Caco-2 (cell line): ENCODE measurements at regions not wholly inside any gene's neighbourhood (a gene's known extent, or its start where the extent isn't known, plus 50 kb on each side); places are given as distances from the start of the nearest gene placed in this dataset.

ENCODE experiments used
- BruUV-seq: library from RNA; stranded (reverse); fragments of 400-500 nt; replicated peaks from 2 replicates; lab custom pipeline; 2021; lab: Mats Ljungman, UMichigan
- CTCF ChIA-PET: fragments of 300-600 bp; sonication (Branson Sonifier 250); formaldehyde crosslinking; loops from one replicate; lab custom pipeline; 2022; ENCODE audit warnings: antibody characterized with exemption; lab: Charles Lee
- POLR2A ChIA-PET: fragments of 300-600 bp; sonication (Branson Sonifier 250); formaldehyde crosslinking; loops from one replicate; lab custom pipeline; 2022; ENCODE audit warnings: antibody characterized with exemption; lab: Charles Lee
- DNase-seq, 2 experiments: peaks; one replicate each; pipeline versions ENCODE4 v3.0.0 to v3.0.0-alpha.2; 2020 to 2022
- H3K27me3 ChIP-seq: replicated peaks from 2 replicates; pipeline ENCODE4 v1.6.0; 2011; ENCODE audit warnings: low read length; ENCODE audit not compliant: control insufficient read depth, insufficient read depth
- H3K36me3 ChIP-seq: 2 replicates; pipeline ENCODE4 v1.5.1; 2011; ENCODE audit warnings: low read length; ENCODE audit not compliant: control insufficient read depth, insufficient read depth
- H3K4me1 ChIP-seq: fragments of 250-450 bp; sonication (Bioruptor Pico); 2 replicates; pipeline ENCODE4 v1.5.1; 2020; ENCODE audit warnings: mild to moderate bottlenecking
- H3K4me3 ChIP-seq: 2 replicates; pipeline ENCODE4 v1.5.1; 2011; ENCODE audit warnings: low read depth, mild to moderate bottlenecking, control low read depth, low read length
- H3K9me3 ChIP-seq: fragments of 250-450 bp; sonication (Bioruptor Pico); 2 replicates; pipeline ENCODE4 v1.5.1; 2020; ENCODE audit warnings: mild to moderate bottlenecking, moderate library complexity
- H3K27ac Mint-ChIP-seq: one replicate; pipeline ENCODE4 v1.8.0; 2022; ENCODE audit warnings: mixed read lengths; ENCODE audit not compliant: unreplicated experiment
- H3K27me3 Mint-ChIP-seq: one replicate; pipeline ENCODE4 v1.8.0; 2022; ENCODE audit warnings: mixed read lengths; ENCODE audit not compliant: insufficient read depth, unreplicated experiment
- H3K36me3 Mint-ChIP-seq: one replicate; pipeline ENCODE4 v1.8.0; 2022; ENCODE audit warnings: mild to moderate bottlenecking, mixed read lengths; ENCODE audit not compliant: insufficient read depth, unreplicated experiment
- H3K4me1 Mint-ChIP-seq: one replicate; pipeline ENCODE4 v1.8.0; 2022; ENCODE audit warnings: low read depth, mixed read lengths; ENCODE audit not compliant: unreplicated experiment
- H3K4me3 Mint-ChIP-seq: one replicate; pipeline ENCODE4 v1.8.0; 2022; ENCODE audit warnings: mild to moderate bottlenecking, moderate library complexity, mixed read lengths; ENCODE audit not compliant: unreplicated experiment
- H3K9me3 Mint-ChIP-seq: one replicate; pipeline ENCODE4 v1.8.0; 2022; ENCODE audit warnings: mixed read lengths; ENCODE audit not compliant: unreplicated experiment
- CTCF ChIP-seq, 2 experiments: fragments of 200-600 bp in 1 of 2; IDR thresholded peaks; 1 replicate in 1 of 2; 2 replicates in 1 of 2; pipeline versions ENCODE4 v1.5.1 to v1.8.0; 2011 to 2022; ENCODE audit warnings: antibody characterized with exemption in 1 of 2, control low read depth in 1 of 2, inconsistent platforms in 1 of 2, low read depth in 1 of 2, low read length in 1 of 2, mild to moderate bottlenecking in 1 of 2, moderate library complexity in 1 of 2; ENCODE audit not compliant: insufficient read depth in 1 of 2, severe bottlenecking in 1 of 2, unreplicated experiment in 1 of 2
- intact Hi-C: fragments of 100-400 bp; cut with micrococcal nuclease; formaldehyde crosslinking; loops from one replicate; pipeline ENCODE4 v1.10.0; 2022; ENCODE audit not compliant: unreplicated experiment

- no peak for DNase-seq
- no TSS peak for BruUV-seq
- peaks cover 6% of the 10 kb centered on the region for H3K27me3 Mint-ChIP-seq
- TF ChIP-seq CTCF (IDR thresholded peaks at IDR 0.05; ENCODE audit: insufficient read depth in 1 of 2, low read depth in 1 of 2, low read length in 1 of 2, severe bottlenecking in 1 of 2, unreplicated experiment in 1 of 2) = no peak
- Histone ChIP-seq H3K9me3 (no peaks in the 10 kb centered on the region), H3K4me1 (no peaks in the 10 kb centered on the region), H3K27me3 (no peaks in the 10 kb centered on the region), H3K36me3 (no peaks in the 10 kb centered on the region), H3K4me3 (no peak overlapping the region)
- ChIA-PET POLR2A (no interaction called here), CTCF (no interaction called here)
- no peaks in the 10 kb centered on the region for H3K36me3 Mint-ChIP-seq
- H3K4me1 Mint-ChIP-seq = no peaks in the 10 kb centered on the region
- no peak overlapping the region for H3K4me3 Mint-ChIP-seq
- H3K27ac Mint-ChIP-seq = no peak overlapping the region
- intact Hi-C loops = no loop called here
- H3K9me3 Mint-ChIP-seq = peaks cover 13% of the 10 kb centered on the region
Measured at GRCh38 chr1:184919892-184920291, 54.4 kb downstream of the NIBAN1 start.

GRCh38 chr1:184915463-184916090 is 58.7 kb downstream of the NIBAN1 start:
- Mint-ChIP-seq H3K27ac (no peak overlapping the region), H3K36me3 (no peaks in the 10 kb centered on the region), H3K4me1 (no peaks in the 10 kb centered on the region), H3K4me3 (no peak overlapping the region), H3K9me3 (no peaks in the 10 kb centered on the region), H3K27me3 (peaks cover 3% of the 10 kb centered on the region)
- DNase-seq = no peak
- no peaks in the 10 kb centered on the region for H3K9me3 ChIP-seq
- intact Hi-C loops = no loop called here
- no peaks in the 10 kb centered on the region for H3K27me3 ChIP-seq
- CTCF ChIA-PET = no interaction called here
- no peaks in the 10 kb centered on the region for H3K36me3 ChIP-seq
- POLR2A ChIA-PET = no interaction called here
- no peaks in the 10 kb centered on the region for H3K4me1 ChIP-seq
- H3K4me3 ChIP-seq = no peak overlapping the region
- no TSS peak for BruUV-seq
- no peak for TF ChIP-seq CTCF (IDR thresholded peaks at IDR 0.05; ENCODE audit: insufficient read depth in 1 of 2, low read depth in 1 of 2, low read length in 1 of 2, severe bottlenecking in 1 of 2, unreplicated experiment in 1 of 2)

- H3K27ac Mint-ChIP-seq = no peak overlapping the region
- no peak for TF ChIP-seq CTCF (IDR thresholded peaks at IDR 0.05; ENCODE audit: insufficient read depth in 1 of 2, low read depth in 1 of 2, low read length in 1 of 2, severe bottlenecking in 1 of 2, unreplicated experiment in 1 of 2)
- CTCF ChIA-PET = no interaction called here
- Histone ChIP-seq H3K9me3 (no peaks in the 10 kb centered on the region), H3K36me3 (no peaks in the 10 kb centered on the region), H3K4me3 (no peak overlapping the region), H3K27me3 (no peaks in the 10 kb centered on the region), H3K4me1 (peaks cover 12% of the 10 kb centered on the region)
- DNase-seq = no peak
- no peaks in the 10 kb centered on the region for H3K4me1 Mint-ChIP-seq
- peaks cover 3% of the 10 kb centered on the region for H3K27me3 Mint-ChIP-seq
- H3K4me3 Mint-ChIP-seq = no peak overlapping the region
- no peaks in the 10 kb centered on the region for H3K36me3 Mint-ChIP-seq
- H3K9me3 Mint-ChIP-seq = no peaks in the 10 kb centered on the region
- intact Hi-C loops = no loop called here
- no TSS peak for BruUV-seq
- POLR2A ChIA-PET = no interaction called here
Measured at GRCh38 chr1:184914149-184914548, 60.2 kb downstream of the NIBAN1 start.
